ENCODE measurements at regions not wholly inside any gene's neighbourhood (a gene's known extent, or its start where the extent isn't known, plus 50 kb on each side); places are given as distances from the start of the nearest gene placed in this dataset.

GRCh38 chr5:152607401-152608160 lies 202.5 kb upstream of the NMUR2 start:
- TF ChIP-seq RFX5 (IDR thresholded peaks at IDR 0.05) (no peak), RAD21 (conservative IDR thresholded peaks at IDR 0.05 in 1 of 2, IDR thresholded peaks at IDR 0.05 in 1 of 2) (no peak), MYC (IDR thresholded peaks at IDR 0.05; ENCODE audit: borderline replicate concordance, low read length) (no peak), CHD4 (IDR thresholded peaks at IDR 0.05; ENCODE audit: borderline replicate concordance) (no peak), EP300 (IDR thresholded peaks at IDR 0.05) (no peak), CTCF (IDR thresholded peaks at IDR 0.05) (no peak), POLR2A (IDR thresholded peaks at IDR 0.05; ENCODE audit: low read length) (no peak), JUN (IDR thresholded peaks at IDR 0.05) (no peak), RCOR1 (IDR thresholded peaks at IDR 0.05; ENCODE audit: low read depth, low read length) (no peak), CHD2 (IDR thresholded peaks at IDR 0.05; ENCODE audit: low read length, partially characterized antibody) (no peak), CBX2 (IDR thresholded peaks at IDR 0.05; ENCODE audit: borderline replicate concordance, low read depth) (no peak), USF2 (IDR thresholded peaks at IDR 0.05) (no peak), ZC3H11A (IDR thresholded peaks at IDR 0.05) (no peak)
